Fibroblast of peridontal ligament (primary cell): ENCODE measurements at regions not wholly inside any gene's neighbourhood (a gene's known extent, or its start where the extent isn't known, plus 50 kb on each side); places are given as distances from the start of the nearest gene placed in this dataset.

Experiments
- DNase-seq: peaks from one replicate; pipeline ENCODE4 v3.0.0-alpha.2; 2010; ENCODE audit errors: extremely low read depth

DNA sequence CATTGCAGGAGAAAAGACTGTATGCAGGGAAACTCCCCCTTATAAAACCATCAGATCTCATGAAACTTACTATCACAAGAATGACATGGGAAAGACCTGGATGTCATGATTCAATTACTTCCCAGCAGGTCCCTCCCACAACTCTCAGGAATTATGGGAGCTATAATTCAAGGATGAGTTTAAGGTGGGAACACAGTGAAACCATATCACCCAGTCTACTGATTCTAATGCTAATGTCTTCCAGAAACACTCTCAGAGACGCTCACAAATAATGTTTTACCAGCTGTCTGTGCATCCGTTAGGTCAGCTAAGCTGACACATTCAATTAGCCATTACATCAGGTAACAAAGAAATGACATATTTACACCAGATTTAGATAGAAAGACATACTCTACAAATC lies 637.9 kb downstream of the NLGN4Y start:
- DNase-seq: no peak

DNA sequence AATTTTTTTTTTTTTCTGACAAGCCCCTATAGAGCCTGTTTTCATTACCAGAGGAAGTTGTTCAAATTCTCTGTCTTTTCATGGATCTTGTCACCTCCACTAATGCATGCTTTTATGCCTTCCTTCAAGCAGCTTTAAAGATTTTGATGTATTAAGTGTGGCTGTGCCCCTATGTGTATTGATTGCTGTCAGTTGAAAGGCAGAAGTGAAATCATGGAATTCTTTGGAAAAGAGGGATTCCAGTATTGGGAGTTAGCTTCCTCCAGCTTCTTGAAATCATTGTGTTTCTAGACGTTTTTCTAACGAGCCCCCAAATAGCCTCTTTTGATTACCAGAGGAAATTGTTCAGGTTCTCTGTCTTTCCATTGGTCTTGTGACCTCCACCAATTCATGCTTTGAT lies 655.6 kb downstream of the NLGN4Y start:
- DNase-seq: no peak

DNA sequence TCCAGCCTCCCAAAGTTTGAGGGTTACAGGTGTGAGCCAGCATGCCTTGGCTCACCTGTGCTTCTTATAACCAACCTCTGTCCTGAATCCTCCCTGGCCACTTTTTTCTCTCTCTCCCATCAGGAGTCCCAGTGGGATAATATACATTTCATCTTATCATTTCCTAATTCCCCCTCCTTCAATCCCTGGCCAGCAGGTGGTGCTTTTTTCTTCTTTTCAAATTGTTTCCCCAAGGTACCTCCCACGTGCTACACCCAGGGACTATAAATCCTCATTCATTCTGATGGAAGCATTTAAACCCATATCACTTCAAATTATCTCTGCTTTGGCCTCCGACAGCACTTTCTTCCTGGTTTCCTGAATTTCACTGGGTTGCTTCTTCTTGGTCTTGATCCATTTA lies 704.7 kb downstream of the NLGN4Y start:
- DNase-seq: no peak

DNA sequence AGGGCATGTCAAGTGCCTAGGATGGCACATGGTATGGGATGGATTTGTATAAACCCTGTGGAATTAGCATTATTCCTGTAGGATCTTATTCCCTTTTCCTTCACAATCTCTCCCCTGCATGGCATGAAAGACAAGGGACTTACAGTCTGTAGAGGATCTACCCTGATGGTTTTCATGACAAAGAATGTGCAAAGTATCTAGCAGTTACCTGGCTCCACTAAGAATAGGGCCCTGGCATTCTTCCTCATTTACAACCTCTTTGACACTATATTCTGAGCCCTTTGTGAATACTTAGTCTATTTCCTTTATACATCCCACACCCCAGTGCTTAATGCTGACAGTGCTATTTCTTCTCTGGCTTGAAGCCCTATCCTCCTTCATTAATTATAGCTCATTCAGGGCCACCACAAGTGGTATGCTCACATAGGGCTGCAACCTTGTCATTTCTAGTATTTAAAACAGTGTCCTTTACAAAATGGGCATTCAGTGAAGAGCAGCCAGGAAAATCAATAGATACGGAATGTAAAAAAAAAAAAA lies 715.3 kb downstream of the NLGN4Y start:
- no peak for DNase-seq

DNA sequence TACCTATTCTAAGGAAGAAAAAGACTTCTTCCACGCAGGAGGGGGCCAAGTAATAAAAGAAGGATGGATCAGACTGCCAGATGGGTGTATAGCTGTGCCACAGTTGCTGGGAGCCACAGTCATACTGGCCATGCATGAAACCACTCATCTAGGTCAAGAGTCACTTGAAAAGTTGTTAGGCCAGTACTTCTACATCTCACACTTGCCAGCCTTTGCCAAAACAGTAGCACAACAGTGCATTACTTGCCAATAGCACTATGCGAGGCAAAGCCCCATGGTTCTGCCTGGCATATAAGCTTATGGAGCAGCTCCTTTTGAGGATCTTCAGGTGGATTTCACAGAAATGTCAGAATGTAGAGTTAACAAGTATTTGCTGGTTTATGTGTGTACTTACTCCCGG lies 735.0 kb downstream of the NLGN4Y start:
- DNase-seq: no peak

DNA sequence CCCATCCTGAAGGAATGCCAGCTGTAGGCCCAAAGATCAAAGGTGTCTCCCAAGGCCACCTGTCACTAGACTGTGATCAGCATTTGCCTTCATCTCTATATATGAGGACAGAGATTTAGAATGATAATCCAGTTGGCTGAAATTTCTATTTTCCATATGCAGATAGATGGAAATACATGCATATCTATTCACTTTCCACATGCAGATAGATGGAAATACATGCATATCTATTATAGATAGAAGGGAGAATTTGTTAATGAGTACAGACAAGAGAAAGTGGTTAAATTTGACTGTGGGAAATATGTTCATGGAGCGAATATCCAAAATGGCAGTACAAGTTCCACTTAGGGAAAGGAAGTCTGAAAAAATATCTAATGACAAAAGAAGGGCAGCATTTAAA lies 762.2 kb downstream of the NLGN4Y start:
- DNase-seq: no peak

DNA sequence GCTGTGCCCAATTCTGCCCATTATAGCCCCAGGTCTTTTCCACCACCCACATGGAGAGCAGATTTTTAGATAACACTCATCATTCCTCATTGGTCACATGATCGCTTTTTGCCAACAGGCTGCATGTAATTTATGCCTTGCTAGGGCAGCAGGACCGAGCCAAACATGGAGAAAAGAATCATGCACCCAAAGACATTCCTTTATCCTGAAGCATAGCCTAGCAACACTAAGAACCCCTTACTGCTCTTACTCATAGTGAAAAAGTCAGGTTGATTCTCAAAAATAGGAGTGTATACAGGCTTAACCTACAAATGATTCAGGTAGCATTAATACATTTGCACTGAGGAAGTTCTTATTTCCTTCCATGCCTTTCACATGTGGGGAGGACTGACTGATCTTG lies 765.5 kb downstream of the NLGN4Y start:
- DNase-seq: no peak

DNA sequence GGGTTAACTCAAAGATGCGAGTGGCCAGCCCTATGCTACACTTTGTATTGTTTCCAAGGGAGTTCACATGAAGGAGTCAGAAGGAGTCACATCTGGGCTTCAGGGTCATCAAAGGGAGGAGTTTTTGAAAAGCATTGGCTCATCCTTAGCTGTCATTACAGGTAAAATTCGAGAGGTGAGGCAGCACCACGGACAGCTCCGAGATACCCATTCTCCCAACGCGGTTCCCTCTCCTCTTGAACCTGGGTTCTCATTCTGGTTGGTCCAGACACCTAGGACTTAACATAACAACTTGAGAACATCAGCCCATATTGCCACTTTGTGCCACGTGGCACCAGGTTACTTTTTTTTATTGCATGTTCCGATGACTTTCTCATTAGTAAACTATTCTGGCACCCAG lies 768.6 kb downstream of the NLGN4Y start:
- no peak for DNase-seq

DNA sequence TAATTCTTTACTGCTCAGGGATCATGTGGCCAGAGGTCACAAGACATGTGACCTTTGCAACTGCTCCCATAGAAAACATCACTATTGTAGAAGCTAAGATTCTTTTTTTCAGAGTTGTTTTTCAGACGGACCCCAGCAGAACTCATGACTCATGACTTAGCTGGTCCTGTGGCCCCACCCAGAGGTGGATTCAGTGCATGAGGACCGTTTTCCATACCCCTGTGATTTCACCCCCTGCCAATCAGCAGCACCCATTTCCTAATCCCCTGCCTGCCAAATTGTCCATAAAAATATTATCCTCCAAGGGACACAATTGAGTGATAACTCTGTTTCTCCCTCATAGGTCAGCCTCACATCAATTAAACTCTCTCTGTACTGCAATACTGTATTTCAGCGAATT lies 777.5 kb downstream of the NLGN4Y start:
- DNase-seq: no peak

DNA sequence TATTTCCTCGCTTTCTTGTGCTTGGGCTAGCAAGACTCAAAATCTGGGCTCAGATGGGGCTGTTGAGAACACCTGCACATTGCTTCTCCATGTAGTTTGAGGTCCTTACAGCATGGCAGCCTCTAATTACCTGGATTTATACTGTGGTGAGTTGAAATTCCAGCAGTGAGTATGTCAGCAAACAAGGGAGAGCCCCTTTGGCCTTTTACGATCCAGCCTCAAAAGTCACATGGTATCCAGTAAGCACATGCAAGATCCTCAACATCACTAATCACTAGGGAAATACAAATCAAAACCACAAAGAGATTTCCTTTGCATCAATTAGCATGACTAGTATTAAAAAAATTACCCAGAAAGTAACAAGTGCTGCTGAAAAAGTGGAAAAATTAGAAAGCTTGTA lies 787.8 kb downstream of the NLGN4Y start:
- no peak for DNase-seq

DNA sequence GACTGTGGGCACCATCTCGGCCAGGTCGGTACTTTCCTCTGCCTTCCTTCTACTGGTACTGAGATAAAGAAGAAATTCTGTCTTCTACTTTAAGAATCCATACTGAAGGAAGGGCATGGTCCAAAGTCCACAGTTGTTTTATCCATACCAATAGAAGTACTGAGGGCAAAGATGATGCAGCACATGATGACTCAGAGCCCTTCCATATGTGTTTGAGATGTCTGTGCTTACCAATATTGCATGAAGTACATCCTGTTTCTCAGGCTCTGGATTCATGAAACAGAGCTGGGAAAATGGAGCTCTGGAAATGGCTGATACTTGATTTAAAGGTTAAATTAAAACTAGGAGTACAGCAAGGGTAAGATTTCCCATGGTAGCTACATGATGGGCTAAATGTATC lies 799.9 kb downstream of the NLGN4Y start:
- DNase-seq: no peak

DNA sequence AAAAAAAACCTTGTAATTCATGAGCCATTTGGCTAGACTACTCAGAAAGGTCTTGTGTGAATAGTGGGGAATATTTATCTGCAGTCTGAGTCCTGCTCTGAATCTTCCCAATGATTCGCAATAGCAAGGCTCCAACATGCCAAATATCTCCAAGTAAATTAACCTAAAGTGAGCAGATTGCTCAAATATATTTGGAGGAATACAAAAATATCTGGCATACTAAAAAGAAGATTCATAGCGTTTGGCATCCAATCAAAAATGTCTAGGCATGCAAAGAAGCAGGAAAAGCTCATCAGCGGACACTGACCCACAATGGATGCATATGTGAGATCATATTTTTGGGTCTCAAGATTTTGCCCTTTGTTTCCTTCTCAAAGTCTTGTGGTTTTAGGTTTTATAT lies 800.9 kb downstream of the NLGN4Y start:
- no peak for DNase-seq

DNA sequence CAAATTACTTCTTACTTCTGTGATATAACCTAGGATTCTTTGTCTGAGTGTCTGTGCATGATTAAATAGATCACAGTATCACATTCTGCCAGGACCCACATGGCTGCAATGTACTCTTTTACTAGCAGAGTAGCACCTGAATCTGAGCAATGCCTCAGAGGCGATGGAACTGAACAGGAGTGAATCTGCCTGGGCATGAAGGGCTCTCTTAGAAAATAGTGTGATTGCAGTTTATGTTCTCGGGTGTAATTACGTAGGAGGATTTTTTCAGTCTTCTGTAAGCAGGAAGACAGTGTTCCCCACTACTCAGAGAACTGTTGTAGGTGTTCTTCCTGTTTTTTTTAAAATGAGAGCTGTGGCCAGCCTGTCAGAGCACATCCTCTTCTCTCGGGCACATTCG lies 802.3 kb downstream of the NLGN4Y start:
- no peak for DNase-seq

DNA sequence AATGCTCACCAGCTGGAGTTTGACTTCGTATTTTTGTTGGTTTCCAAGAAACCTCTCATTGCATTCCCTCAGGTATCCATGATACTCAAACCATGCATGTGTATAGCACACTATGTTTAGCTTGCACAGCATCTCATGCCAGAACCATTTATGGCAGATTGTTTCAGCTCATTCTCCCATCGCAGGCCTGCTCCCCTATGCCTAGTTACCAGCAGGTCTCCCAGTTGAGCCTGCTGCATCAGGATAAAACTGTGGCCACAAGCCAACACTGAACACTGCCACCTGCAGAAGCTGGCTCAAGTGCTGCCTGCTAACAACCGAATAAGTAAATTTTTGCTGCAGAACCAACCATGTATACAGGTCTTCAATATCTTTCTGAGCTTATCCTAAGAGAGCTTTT lies 804.5 kb downstream of the NLGN4Y start:
- DNase-seq: no peak

DNA sequence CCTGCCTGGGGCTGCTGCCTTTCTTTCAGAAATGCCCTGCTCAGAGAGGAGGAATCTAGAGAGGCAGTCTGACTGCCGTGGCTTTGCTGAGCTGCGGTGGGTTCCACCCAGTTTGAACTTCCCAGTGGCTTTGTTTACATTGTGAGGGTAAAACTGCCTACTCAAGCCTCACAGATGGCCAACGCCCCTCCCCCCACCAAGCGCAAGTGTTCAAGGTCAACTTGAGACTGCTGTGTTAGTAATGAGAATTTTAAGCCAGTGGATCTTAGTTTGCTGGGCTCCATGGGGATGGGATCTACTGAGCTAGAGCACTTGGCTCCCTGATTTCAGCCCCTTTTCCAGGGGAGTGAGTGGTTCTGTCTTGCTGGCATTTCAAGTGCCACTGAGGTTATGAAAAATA lies 819.2 kb downstream of the NLGN4Y start:
- DNase-seq: no peak

DNA sequence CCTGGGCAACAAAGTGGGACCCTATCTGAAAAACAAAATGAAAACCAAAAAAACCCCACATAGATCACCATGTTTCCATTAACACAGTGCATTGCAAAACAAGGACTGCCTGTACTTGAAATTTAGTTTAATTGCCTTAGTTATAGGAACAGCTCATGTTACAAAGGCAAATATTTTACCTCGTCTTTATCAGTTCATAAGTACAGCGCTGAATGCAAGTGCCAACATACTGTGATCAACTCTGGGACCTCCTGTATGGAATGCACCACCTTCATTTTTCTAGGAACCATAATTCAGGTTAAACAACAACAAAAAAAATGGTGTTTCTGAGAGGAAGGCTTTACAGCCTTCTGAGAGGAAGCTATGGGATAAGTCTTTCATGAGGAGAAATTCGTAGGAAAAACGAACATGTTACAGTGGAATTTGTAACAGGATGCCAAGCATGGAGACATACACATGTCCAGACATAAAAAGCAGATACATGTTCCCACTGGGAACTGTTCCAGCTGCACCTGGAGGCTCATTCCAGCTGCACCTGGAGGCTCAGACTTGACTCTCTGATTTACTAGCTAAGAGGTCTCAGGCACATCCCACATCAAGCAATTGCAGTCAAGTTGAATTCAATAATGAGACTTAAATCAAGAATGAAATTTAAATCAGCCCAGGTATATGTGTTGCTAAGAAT lies 821.3 kb downstream of the NLGN4Y start:
- DNase-seq: no peak

DNA sequence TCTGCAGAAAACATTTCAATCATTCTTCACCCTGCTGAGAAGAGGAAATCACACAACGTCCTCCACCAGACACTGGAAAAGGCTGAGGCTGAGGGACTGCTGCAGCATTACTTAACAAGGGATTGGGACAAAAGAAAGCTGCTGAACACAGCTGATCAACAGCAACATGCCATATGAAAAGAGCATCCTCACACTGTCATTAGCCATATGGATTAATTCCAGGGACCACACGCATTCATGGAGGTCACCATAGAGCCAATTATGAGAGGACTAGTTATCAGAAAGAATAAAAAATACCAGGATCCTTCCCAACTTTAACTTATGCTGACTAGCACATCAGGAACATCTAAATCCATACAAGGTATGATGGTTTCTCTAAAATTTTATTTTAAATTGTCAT lies 825.0 kb downstream of the NLGN4Y start:
- no peak for DNase-seq

DNA sequence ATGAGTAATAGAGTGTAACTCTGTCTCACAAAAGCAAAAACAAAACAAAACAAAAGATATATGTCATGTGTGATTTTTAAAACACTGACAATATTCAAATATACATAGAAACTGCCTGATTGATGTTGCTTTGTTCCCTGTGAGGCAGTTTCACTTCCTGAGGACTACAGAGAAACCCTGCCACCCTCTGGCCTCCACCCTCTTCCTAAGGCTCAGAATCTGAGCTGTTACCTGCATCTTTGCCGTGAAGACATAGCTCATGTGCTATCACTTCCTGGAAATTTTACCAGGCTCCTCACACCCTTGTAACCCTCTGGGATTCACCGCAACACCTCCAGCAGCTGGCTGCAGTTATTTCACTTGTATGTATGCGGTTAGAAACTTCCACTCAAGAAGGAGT lies 831.0 kb downstream of the NLGN4Y start:
- no peak for DNase-seq

DNA sequence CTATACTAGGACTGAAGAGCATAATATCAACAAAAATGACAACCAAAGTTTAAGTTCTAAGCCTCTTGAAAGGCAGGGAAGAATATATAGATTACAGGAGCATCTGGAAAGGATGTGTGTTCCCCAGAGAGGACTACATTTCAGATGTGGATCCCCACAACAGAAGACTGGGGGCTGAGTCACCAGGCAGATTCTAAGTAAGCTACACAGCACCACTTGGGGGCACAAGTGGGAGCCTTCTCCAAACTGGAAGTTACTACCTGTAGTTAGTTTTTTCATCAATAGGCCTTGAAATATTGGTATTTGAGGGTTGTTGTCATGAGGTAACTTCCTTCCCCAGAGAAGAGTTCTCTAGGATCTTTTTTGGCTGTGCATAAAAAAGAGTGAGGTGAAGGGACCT lies 836.1 kb downstream of the NLGN4Y start:
- DNase-seq: no peak

DNA sequence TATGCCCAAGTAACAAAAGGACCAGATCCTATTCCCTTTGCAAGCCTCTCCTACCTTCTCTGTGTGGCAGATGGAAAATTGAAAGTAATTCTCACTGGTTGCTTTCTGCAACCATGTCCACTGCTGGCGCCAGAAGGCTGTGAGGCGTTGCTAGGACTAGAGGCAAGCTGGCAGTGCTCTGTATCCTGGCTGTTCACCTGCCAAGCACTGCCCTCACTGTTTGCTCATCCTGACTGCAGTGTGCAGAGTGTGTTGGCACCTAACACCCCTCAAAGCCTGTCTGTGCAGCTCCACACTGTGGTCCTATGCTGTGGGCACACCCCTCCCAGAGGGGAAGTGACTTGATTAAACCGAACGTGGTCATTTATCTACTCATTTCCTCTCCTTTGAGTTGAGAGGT lies 840.7 kb downstream of the NLGN4Y start:
- DNase-seq: no peak

DNA sequence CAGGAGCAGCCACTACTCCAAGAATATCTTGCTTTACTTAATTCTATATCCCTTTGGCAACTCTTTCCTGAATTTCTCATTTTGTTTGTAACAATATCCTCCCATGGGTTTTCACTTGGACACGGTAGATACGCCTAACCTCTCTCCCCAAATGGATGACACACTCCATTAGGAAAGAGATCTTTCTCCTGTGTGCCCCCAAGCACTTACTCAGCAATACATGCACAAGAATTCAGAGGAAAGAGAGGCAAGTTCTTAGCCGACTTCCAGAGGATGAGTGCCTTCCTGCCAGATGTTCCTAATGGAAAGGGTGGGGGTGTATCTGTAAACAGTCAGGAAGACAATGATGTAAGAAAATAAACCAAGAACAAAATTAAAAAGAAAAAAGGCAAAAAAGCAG lies 844.5 kb downstream of the NLGN4Y start:
- DNase-seq: peak; percentile 1

DNA sequence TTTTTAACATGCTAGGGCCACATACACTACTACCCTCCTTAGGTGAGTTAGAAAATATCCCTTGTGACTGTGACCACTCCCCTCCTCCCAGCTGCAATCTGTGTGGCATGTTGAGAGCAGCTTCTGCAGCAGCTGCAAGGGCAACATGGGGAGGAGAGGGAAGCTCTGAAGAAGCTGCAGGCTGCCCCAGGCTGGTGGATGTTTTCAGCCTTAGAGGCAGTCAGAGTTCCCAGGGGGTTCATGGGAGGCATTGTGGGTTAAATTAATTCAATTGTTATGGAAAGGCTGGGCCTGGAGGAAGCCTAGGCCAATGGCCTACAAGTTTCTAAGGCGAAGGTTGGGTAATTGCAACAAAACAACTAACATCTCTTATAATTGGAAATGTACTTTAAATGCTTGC lies 860.8 kb downstream of the NLGN4Y start:
- no peak for DNase-seq

DNA sequence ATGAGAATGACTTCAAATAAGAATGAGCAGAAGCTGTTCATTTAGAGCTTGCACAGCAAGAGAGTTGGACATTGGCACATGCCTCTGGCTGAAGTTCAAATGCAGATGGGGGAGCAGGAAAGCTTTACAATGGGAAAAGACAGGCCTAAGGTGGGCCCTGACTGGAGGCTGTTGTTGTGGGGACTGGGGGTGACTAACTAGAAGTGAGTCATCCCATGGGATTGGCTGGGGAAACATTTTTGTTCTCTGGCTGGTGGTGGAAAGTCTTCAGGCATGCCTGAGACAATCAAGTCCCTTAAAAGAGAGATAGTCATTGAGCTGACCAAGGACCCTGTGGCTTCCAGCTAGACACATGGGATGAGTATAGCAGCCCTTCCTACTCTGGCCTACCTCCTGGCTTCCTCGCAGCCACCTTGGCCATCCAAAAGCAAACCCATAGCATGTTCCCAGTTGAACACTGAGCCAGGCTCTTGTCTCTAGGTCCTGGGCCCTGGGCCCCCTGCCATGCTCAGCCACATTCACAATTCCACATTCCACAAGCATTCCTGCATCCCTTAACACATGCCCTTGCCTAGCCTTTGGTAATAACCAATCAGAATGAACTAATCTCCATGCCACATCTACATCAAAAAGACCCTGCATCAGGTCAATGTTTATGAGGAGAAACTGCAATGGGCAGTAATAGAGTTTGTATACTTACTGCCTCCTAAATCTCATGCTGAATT lies 873.4 kb downstream of the NLGN4Y start:
- DNase-seq: no peak

DNA sequence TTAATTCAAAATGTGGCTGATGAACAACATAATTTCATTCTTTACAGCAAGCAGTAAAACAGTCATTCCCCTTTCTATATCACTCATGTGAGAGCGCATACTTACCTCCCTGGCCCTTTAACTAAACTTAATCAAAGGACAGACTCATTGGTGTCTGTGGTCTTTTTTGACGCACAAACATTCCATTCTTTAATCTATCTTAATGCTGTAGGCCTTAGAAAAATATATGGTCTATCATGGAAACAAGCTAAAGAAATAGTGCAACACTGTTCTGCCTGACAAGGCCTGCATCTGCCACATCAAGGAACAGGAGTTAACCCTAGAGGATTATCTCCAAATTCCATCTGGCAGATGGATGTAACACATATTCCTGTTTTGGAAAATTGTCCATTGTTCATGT lies 878.1 kb downstream of the NLGN4Y start:
- no peak for DNase-seq
